ENCODE measurements at regions not wholly inside any gene's neighbourhood (a gene's known extent, or its start where the extent isn't known, plus 50 kb on each side); places are given as distances from the start of the nearest gene placed in this dataset.

GRCh38 chrX:120763269-120763668, 112.4 kb downstream of the CT47B1 start:
- TF ChIP-seq, protein P1, sequence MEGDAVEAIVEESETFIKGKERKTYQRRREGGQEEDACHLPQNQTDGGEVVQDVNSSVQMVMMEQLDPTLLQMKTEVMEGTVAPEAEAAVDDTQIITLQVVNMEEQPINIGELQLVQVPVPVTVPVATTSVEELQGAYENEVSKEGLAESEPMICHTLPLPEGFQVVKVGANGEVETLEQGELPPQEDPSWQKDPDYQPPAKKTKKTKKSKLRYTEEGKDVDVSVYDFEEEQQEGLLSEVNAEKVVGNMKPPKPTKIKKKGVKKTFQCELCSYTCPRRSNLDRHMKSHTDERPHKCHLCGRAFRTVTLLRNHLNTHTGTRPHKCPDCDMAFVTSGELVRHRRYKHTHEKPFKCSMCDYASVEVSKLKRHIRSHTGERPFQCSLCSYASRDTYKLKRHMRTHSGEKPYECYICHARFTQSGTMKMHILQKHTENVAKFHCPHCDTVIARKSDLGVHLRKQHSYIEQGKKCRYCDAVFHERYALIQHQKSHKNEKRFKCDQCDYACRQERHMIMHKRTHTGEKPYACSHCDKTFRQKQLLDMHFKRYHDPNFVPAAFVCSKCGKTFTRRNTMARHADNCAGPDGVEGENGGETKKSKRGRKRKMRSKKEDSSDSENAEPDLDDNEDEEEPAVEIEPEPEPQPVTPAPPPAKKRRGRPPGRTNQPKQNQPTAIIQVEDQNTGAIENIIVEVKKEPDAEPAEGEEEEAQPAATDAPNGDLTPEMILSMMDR (conservative IDR thresholded peaks at IDR 0.05): no peak
- TF ChIP-seq ZFX (IDR thresholded peaks at IDR 0.05): no peak
